Neural progenitor cell (in vitro differentiated cells): ENCODE measurements at regions not wholly inside any gene's neighbourhood (a gene's known extent, or its start where the extent isn't known, plus 50 kb on each side); places are given as distances from the start of the nearest gene placed in this dataset.

ENCODE experiments used
- CTCF ChIP-seq: fragments of 200-600 bp; sonication (generic); IDR thresholded peaks from 2 replicates; pipeline ENCODE4 v1.5.1; 2017; ENCODE audit warnings: antibody characterized with exemption, mild to moderate bottlenecking
- EZH2 ChIP-seq: fragments of 200-600 bp; sonication (generic); IDR thresholded peaks from 2 replicates; pipeline ENCODE4 v1.6.1; 2017; ENCODE audit warnings: antibody characterized with exemption, mild to moderate bottlenecking, moderate library complexity

GRCh38 chr7:67393903-67394302 lies 397.3 kb downstream of the TYW1 start:
- TF ChIP-seq CTCF (no peak), EZH2 (no peak)
